CD4-positive, alpha-beta T cell treated with Interleukin-6 at 100 ng/mL for 8 hours (primary cell): ENCODE measurements at regions not wholly inside any gene's neighbourhood (a gene's known extent, or its start where the extent isn't known, plus 50 kb on each side); places are given as distances from the start of the nearest gene placed in this dataset.
"Not testable (repeated sequence)": the region's sequence is repeated elsewhere in the genome, so short reads cannot be mapped to it uniquely, and the experiment has no call there.

Experiments
- DNase-seq: peaks from one replicate; pipeline ENCODE4 v3.0.0-alpha.2; 2020; ENCODE audit warnings: mixed read lengths, low spot score

DNA sequence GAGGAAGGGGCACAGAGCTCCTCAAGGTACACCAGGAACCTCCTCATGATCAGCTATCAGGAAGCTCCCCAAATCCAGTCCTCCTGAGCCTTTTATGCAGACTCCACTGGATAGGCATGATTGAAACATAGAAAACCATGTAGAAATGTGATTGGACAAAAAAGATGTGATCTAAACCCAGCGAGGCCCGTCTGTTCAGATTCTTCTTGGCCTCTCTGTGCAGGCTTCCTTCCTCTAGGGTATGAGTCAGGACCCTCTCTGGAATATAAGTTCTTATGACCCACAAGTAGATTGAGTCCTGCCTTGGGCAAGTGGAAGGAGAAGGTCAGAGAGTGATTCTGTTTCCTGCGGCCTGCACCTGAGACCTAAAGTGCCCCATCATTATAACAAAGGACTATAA lies 166.3 kb downstream of the PHLDA1 start:
- DNase-seq = no peak

DNA sequence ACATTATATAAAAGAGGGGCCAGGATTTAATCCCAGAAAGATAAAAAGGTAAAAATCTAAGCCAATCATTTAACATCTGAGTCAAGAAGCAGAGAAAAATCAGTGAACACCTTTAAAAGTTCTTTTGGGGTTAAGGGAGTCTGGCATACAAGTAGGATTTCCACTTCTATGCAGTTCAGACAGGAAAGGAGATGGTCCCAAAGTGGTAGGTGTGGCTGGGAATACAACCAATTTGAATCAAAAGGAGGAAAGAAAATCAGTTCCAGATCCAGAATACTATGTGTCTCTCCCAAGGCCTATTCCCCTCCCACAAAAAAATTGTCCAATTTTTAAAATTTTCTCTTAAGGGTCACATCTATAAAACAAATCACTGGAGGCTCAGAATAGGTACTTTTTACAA lies 167.4 kb downstream of the PHLDA1 start:
- DNase-seq = no peak

DNA sequence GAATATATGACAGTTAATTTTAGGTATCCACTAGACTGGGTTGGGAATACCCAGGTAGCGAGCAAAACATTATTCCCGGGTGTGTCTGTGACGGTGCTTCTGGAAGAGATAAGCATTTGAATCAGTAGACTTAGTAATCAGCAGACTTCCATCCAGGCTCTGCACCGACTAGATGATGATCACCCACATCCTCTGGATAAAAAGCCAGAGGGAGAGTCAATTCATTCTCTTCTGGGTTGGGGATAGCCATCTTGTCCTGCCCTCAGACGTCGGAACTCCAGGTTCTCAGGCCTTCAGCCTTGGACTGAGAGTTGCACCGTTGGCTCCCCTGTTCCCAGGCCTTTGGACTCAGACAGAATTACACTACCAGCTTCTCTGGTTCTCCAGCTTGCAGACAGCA lies 168.0 kb downstream of the PHLDA1 start:
- DNase-seq = no peak

DNA sequence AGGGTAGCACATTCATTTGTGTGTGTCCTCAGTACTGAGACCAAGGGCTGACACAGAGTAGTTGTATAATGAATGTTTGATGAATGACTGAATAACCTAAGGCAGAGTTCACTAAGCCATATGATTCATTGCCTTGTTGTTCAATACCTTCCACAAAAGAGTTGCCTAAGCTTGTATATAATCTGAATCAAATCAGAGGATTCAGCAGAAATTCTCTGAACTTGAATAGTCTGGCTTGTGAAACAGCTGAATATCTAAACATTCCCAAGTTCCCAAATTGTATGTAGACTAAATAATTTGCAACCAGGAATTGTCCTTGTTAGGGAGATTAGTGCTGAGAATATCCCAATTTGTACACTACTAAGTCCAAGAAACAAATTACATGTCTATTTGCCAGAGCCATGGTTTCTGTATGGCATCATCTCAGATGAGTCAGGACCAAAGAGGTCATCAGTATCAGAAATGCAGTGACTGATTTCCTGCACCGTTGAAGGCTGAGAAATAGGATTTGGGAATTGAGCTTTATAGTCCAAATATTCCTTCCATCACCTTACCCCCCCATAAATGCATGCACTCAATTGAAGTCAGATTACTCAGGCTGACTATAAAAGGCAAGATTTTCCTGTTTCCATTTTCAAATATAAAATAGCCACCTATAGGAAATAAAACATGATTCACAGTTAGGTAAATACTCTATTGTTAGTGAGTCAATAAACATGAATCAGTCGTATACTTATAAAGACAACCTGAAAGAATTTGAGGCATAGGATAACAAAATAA lies 168.7 kb downstream of the PHLDA1 start:
- DNase-seq = no peak

DNA sequence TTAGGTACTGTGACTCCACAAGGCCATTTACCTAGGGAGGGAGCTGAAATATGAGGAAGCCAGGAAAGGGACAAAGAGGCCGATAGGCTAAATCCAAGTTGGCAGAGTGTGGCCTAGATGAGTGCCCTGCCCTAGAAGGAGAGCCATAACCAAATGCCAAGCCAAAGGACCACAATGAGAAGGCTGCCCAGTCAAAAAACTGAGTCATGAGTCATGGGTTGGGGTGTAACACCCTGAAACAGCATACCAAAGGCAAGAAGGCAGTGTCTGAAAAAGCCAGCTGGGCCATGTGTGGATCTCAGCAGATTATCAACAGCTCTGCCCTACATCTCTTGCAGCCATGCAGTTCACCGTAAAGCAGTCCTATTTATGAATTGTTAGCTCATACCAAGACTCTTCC lies 171.7 kb downstream of the PHLDA1 start:
- no peak for DNase-seq

DNA sequence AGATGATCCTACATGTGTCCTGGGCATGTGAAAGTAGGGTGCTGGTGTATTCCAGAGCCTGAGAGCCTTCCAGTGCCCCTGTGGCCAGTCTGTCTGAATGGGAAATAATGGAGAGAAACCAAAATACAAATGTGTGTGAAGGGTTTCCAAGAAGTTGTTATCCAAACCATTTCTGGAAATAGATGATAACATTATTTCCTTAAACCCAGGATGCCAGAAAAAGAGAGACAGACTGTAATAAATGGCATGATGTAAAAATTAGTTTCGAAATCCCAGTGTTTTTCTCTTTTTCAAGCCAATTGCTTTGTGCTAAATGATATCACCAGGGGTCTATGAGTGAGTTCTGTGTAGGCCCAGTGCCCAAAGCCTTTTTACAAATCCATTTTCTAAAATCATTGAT lies 175.3 kb downstream of the PHLDA1 start:
- no peak for DNase-seq

DNA sequence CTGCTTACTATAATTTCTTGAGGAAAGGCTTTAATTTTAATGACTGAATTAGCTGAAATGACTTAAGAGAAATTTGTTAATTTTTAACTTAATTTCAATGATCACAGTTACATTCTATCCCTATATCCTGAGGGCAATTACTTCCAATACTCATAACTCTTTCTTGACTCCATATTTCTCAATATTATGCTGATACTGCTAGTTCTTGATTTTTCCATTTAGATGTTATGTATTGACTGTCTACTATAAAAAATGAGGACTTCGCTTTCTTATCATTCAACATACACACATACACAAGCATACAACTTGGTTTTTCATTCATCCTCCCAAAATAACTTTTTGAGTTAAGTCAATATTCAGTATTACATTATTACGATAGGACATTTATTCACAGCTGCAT lies 176.2 kb downstream of the PHLDA1 start:
- DNase-seq = no peak

DNA sequence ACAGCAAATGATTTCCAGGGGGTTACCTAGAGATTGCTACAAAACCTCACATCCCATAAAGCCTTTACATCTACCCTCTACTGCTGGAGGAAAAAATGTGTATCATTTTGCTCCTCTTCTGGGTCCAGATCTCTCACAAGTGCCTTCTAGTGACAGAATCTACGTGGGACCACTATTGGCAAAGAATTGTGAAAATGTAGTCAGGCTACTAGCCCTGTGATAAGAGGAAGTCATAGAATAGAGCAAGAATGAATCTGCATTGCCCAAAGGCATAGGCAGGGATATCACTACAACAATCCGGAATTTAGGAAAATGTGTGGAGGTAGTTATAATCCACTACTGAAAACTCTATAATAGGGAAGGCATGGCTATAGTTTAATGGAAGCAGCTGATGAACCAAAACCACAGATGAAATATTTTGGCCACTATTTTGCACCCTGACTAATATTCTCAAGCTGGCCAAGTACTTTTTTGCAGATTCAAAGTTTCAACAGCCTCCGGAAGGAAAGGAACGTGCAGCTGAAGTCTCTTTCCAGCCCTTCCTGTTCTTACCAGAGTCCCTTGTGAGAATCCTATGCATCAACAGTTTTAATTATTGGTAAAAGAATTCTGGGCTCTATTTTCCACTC lies 176.8 kb downstream of the PHLDA1 start:
- no peak for DNase-seq

DNA sequence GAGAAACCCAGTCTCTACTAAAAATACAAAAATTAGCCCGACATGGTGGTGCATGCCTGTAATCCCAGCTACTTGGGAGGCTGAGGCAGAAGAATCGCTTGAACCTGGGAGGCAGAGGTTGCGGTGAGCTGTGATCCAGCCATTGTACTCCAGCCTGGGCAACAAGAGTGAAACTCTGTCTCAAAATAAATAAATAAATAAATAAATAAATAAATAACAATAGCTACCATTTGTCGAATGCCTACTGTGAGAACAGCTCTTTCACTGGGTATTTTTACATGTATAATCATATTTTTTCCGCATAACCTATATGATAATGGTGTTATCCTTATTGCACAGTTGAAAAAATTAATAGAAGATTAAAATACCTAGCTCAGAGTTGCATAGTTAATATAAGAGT lies 177.4 kb downstream of the PHLDA1 start:
- not testable (repeated sequence) for DNase-seq

DNA sequence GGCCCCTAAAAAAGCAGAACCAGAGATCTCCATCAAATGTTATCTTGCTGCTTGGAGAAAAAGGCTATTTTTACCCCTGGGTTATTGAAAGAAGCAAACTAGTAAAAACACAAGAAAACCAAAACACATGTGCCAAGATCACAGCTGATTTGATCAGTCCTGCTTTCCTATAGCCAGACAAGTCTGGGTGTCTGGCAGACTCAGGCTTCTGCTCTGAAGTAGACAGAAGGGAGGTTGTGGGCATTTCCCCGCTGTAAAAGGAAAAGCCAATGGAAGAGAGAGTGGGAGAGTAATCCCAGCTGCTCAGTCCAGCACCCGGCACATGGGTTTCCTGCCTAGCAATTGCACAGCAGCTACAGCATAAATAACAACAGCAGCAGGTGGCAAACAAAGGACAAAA lies 177.9 kb downstream of the PHLDA1 start:
- no peak for DNase-seq

DNA sequence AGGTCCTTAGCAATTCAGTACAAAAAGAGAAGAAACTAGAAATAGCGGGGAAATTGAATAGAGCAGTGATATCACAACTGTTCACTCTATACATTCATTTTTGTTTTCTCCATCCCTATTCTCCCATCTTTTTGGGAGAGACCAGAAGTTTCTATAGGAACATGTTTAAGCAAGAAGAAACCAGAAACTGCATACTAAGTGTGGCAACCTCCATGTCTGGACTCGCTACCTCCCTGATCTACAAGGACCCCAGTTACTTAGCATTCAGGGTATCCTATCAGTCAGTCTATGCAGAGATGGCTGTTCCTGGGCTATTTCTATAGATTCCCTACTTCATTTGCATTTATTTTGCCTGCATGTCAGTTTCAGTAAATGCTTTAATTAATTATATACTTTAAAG lies 178.6 kb downstream of the PHLDA1 start:
- DNase-seq = no peak

DNA sequence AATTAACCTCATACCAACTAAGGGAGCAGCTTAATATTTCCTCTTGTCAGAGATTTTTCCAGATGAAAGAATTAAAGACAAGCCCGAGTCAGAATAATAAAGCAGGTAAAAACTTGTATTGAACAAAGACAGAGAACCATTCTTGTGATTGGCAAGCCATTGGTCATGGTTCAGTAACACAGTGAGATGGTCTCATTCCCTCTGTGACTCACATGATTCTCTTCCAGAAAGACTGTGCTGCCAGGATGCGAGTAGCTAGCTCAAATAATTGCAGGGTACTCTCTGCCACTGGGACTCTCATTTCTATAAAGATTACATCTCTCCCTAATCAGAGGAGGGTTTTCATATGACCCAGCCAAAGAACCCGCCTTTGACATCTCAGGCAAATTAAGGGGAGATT lies 179.4 kb downstream of the PHLDA1 start:
- DNase-seq = no peak

DNA sequence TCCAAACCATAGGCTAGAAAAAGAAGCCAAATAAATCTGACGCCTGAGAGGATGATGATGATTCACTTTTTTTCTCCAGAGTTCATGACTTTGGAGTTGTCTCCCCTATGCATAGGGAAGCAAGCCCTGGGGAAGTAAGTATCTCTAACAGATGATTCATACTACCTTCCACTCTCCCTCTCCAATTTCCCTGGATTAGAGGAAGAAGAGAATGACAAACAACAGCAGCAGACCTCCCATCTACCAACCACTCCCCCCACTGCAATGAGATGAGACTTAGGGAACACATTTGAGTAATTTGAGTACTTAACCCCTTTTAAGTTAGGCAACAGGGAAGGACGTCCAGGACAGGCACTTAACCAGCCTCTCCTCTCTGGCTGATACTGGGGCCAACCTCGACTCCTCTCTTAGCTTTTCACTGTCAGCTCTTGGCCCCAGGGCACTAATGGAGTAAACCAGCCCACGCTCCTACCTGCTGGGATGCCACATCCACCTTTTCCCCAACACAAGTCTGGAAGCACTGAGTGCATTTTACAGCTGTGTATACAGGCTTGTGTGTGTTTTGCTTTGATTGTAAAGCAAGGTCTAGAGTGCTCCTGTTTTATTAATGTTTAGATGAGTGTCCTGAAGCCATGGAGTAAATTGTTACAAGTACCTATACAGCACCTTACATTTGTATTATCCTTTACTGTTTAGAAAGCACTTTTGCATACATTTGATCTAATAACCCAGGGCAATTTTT lies 180.7 kb downstream of the PHLDA1 start:
- DNase-seq = no peak

DNA sequence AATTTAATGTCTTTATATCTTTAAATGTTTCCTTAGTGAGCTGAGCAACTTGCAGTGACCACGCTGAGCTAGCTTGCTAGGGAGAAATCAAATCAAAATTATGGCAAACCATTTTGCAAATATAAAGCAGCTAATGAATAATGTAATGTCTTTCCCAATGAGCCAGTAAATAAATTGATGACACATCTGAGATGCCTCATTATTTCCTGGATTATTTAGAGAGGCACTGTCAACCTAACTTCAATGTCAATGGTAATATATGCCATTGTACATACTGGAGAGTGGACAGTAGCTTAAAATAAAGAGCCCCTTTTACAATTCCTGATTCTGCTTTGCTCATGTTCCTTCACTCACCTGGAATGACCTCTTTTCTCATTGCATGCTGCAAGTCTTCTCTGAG lies 182.6 kb downstream of the PHLDA1 start:
- DNase-seq = no peak

DNA sequence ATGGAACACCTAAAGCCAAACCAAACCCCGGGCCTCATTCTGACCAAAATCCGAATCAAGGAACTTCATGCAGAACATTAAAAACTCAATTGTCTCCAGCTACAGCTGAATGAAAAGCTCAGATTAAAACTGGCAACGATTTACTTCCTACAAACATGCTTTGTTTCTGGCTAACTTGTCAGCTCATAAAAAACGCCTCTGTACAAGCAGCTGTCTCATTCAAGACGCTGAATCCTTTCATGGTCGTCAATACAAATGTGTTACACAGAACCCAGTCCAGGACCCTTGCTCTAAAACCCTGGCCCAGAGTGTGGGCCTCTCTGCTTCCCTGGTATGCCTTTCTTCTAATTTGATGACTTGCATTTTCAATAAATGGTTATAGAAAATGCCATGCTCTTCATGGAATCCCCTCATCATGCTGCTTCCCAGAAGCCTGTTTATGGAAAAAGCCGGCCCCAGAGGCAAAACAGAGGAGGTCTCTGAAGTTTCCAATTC lies 183.1 kb downstream of the PHLDA1 start:
- DNase-seq = no peak

DNA sequence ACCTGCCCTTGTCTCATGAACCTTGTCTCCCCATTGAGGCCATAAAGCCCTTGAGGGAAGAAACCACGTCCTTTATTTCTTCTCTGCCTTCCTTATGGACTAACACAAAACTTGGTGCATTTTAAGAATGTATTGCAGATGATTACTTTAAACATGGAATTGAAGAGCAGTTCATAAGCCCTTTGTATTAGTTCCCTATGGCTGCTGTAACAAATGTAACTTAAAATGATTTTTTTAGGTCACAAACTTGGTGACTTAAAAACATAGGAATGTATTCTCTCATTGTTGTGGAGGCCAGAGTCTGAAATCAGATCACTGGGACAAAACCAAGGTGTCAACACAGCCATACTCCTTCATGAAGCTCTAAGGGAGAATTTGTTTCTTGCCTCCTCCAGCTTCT lies 185.5 kb downstream of the PHLDA1 start:
- no peak for DNase-seq

DNA sequence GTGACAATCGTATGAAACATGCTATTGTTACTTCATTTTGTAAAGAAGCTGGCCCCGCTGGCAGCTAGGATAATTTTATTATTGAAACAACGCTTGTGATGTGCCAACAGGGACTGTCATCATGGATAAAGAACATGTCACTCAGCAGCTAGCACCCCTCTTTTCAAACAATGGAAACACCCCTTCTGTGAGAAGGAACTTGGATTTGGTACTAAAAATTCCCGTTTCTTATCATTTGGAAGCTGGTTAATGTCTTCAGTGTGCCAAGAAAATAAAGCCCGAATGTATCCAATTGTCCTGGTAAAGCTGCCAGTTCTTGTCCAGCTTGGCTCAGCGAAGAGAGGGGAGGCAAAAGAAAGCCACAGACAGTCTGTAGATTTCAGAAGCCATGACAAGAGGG lies 186.6 kb downstream of the PHLDA1 start:
- DNase-seq = no peak

DNA sequence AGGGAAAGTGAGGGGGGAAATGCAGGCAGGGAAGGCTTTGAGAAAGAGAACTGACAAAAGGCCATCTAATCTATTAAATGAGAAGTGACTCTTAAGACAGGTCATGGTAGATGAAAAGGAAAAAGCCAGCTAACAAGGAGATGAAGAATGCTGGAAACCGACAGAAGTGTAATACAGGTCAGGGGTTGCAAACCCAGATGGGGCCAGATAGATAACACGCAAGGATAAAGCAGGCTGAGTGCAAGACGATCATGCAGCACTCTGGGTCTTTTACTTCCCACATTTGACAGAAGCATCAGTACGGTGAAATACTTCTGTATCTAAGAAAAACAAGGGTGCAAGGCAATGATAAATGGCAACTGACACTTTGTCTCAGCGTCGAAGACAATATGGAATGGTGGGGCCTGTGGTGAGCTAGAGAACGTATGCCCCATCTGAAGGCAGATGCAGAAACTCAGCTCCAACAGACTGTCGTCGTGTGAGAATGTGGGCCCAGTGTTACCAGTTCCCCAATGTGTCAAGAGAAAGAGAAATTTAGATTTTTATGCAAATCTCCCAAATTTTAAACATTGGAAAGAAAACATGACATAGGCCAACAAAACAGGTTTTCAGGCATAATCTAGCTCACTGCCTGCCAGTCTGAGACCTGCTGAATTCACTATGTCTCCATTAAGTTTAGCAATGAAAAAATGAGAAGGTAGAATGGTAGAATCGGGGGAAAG lies 187.4 kb downstream of the PHLDA1 start:
- DNase-seq = no peak

DNA sequence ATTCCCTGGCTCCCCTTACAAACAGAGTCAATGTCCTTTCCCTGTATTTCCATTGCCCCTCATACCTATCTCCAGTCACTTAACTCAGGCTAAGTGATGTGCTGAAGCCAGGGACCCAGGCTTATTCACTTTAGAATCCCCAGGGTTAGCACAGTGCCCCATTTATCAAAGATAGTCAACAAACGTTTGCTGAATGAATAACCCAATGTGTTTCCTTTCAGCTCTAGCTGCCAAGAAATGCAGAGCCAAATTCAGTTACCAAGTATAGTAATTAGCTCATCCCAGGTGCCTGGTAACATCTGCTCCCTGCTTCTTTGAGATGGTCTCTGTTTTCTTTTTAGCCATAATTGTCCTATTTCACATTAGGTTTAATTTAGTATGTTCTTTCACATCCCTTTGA lies 189.5 kb downstream of the PHLDA1 start:
- DNase-seq = no peak

DNA sequence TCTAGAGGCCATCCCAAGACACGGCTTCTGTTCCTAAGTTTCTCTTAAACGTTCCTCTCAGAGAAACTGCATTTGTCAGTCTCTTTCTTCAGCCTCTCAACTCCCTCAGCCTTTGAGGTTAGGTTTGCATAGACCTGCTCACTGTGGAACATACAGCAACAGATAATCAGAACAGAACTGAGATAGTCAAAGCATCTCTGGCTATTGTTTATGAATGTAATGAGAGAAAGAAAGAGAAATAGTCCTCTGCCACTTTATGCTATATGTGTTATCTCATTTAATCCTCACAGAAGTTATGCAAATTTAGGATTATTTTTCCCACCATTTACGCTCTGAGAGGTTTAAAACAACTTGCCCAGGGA lies 190.6 kb downstream of the PHLDA1 start:
- no peak for DNase-seq

DNA sequence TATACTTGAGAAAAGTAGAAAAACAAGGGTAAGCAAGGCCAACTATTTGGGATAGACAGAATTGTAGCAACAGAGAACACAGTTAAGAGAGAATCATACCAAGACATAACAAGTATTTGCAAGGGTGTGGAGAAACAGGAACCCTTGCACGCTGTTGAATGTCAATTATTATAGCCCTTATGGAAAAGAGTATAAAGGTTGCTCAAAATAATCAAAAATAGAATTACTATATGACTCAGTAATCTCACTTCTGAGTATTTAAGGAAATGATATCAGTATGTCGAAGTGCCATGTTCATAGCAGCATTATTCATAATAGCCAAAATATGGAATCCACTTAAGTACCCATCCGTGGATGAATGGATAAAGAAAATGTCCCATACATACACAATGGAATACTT lies 193.3 kb downstream of the PHLDA1 start:
- DNase-seq = no peak

DNA sequence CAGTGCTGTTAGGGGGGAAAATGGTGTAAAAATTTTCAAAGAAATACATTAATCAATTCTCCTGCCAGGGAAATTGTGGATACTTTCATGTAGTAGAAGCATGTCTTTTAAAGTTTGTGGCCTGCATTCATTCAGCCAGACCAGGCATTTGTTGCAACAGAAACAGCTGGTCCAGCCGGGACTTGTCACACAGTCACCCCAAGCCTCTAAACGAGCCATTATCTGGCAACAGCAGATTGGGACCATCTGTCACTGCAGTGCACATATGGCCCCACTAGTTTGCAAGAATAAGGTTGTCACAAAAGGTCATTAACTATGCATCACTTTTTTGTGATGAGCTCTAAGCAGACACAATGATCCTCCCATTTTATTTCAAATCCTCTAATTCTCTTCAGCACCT lies 193.9 kb downstream of the PHLDA1 start:
- no peak for DNase-seq

DNA sequence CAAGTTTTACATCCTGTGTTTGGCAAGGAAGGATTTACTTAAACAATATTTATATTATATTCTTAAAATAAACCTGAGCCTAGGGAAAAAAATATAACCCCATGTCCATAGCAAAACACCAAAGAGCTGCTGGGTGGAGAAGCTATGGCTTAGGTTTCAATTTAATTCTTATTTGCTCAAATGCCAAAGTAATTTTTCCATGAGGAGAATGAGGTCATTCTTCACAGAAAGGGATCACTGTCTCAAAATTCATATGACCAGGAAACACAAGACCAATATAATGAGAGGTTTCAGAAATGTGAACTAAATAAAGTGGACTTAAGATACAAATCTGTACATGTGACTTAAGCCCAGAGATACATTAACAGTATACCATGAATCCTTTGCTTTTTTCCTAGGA lies 195.0 kb downstream of the PHLDA1 start:
- DNase-seq = no peak
